ENCODE measurements at regions not wholly inside any gene's neighbourhood (a gene's known extent, or its start where the extent isn't known, plus 50 kb on each side); places are given as distances from the start of the nearest gene placed in this dataset.

DNA sequence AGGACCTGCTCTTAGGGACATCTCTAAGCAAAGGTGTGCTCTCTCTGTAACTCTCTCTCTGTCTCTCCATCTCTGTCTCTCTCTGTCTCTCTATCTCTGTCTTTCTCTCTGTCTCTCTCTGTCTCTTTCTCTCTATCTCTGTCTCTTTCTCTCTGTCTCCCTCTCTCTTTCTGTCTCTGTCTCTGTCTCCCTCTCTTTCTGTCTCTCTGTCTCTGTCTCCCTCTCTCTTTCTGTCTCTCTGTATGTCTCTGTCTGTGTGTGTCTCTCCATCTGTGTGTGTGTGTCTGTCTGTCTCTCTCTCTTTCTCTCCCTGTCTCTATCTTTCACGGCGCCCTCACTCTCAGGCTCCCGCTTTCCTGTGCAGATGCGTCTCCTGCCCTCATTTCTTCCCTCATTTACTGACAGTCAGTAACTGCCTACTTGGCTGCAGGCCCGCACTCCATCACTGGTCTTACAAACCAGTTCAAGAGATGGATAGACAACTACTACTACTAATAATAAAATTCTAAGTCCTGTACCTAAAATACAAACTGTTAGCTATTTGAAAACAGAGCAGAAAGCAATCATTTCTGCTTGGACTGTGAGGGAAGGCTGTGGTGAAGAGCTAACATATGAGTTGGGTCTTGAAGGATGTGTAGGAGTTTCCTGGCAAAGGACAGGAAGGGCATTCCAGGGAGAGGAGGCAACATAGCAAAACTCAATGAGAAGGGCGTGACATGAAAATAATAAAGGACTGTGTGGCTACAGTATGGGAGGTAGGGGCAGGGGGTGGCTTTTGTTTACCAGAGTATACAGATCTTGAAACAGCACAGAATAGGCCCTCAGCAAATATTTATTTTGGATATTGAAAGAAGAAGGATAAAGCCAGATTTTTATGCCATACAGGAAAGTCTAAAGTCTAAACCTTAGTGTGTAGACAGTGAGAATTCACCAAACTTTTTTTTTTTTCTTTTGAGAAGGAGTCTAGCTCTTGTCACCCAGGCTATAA is 67.8 kb upstream of the TAB2 start:
- no peak for TF ChIP-seq EP300 (IDR thresholded peaks at IDR 0.05)
- TF ChIP-seq, protein P1, sequence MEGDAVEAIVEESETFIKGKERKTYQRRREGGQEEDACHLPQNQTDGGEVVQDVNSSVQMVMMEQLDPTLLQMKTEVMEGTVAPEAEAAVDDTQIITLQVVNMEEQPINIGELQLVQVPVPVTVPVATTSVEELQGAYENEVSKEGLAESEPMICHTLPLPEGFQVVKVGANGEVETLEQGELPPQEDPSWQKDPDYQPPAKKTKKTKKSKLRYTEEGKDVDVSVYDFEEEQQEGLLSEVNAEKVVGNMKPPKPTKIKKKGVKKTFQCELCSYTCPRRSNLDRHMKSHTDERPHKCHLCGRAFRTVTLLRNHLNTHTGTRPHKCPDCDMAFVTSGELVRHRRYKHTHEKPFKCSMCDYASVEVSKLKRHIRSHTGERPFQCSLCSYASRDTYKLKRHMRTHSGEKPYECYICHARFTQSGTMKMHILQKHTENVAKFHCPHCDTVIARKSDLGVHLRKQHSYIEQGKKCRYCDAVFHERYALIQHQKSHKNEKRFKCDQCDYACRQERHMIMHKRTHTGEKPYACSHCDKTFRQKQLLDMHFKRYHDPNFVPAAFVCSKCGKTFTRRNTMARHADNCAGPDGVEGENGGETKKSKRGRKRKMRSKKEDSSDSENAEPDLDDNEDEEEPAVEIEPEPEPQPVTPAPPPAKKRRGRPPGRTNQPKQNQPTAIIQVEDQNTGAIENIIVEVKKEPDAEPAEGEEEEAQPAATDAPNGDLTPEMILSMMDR (IDR thresholded peaks at IDR 0.05), result no peak
- TF ChIP-seq POLR2A (IDR thresholded peaks at IDR 0.05), result no peak
- no peak for TF ChIP-seq POLR2AphosphoS5 (IDR thresholded peaks at IDR 0.05)

Data from sigmoid colon (tissue), 4 donors.